ENCODE measurements at regions not wholly inside any gene's neighbourhood (a gene's known extent, or its start where the extent isn't known, plus 50 kb on each side); places are given as distances from the start of the nearest gene placed in this dataset.

DNA sequence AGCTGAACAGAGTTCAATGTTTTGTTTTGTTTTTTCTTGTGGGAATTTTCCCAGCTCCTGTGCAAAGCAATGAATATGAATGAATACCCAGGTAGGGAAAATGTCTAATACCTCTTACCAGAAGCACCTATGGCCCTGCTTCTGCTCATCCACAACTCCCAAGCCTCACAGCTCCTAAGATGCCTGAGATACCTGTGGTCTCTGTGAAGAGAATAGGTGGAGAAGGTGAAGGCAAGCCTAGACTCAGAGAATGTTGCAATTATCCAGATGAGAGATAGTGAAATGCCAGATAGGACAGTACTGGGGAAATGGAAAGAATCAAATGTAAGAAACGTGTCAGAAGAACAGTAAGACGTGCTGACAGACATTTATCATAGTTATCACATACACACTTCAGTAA, 70.2 kb upstream of the NOCT start:
- Histone ChIP-seq H3K27ac (no peak overlapping the region), H3K9me3 (no peaks in the 10 kb centered on the region), H3K27me3 (replicated peaks in 1 of 7) (no peaks in the 10 kb centered on the region), H3K4me3 (no peak overlapping the region), H3K4me1 (no peaks in the 10 kb centered on the region), H3K36me3 (no peaks in the 10 kb centered on the region)
- 66 to 85% (median 75%) methylated on average over 2 of the region's 2 CpGs for WGBS, 5 donors
- DNase-seq = no peak
- TF ChIP-seq, protein P1, sequence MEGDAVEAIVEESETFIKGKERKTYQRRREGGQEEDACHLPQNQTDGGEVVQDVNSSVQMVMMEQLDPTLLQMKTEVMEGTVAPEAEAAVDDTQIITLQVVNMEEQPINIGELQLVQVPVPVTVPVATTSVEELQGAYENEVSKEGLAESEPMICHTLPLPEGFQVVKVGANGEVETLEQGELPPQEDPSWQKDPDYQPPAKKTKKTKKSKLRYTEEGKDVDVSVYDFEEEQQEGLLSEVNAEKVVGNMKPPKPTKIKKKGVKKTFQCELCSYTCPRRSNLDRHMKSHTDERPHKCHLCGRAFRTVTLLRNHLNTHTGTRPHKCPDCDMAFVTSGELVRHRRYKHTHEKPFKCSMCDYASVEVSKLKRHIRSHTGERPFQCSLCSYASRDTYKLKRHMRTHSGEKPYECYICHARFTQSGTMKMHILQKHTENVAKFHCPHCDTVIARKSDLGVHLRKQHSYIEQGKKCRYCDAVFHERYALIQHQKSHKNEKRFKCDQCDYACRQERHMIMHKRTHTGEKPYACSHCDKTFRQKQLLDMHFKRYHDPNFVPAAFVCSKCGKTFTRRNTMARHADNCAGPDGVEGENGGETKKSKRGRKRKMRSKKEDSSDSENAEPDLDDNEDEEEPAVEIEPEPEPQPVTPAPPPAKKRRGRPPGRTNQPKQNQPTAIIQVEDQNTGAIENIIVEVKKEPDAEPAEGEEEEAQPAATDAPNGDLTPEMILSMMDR (IDR thresholded peaks at IDR 0.05 in 8 of 11, conservative IDR thresholded peaks at IDR 0.05 in 3 of 11) = no peak
- no peak for TF ChIP-seq POLR2A (IDR thresholded peaks at IDR 0.05)
- no peak for TF ChIP-seq POLR2AphosphoS5 (IDR thresholded peaks at IDR 0.05)
- intact Hi-C loops (cut with DNase I; ENCODE audit: low total_unique reads) = no loop called here

DNA sequence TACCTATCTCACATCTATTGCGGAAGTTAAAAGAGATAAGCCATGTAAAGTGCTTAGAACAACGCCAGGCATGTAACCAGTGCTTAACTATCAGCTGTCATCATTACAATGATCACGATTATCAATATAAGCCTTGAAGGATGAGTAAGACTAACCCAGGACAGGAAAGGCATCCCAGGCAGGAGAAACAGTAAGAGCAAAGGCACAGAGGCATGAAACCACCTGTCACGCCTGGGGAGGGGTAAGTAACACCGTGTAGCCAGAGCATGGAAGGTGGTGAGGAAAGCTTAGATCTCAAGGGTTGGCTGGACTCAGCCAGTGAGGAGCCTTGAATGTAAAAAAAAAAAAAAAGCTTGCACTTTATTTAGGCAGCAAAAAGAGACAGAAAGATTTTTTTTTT, 71.7 kb upstream of the NOCT start:
- no peaks in the 10 kb centered on the region for H3K9me3 ChIP-seq
- H3K27me3 ChIP-seq (replicated peaks in 1 of 7) = no peaks in the 10 kb centered on the region
- no peak overlapping the region for H3K27ac ChIP-seq
- WGBS, 5 donors = 83 to 96% (median 89%) methylated on average over 5 of the region's 5 CpGs
- H3K4me1 ChIP-seq = no peaks in the 10 kb centered on the region
- TF ChIP-seq POLR2AphosphoS5 (IDR thresholded peaks at IDR 0.05) (no peak), POLR2A (IDR thresholded peaks at IDR 0.05) (no peak)
- TF ChIP-seq, protein P1 (IDR thresholded peaks at IDR 0.05 in 8 of 11, conservative IDR thresholded peaks at IDR 0.05 in 3 of 11) = no peak
- no peak for DNase-seq
- H3K36me3 ChIP-seq = no peaks in the 10 kb centered on the region
- intact Hi-C loops (cut with DNase I; ENCODE audit: low total_unique reads) = no loop called here
- H3K4me3 ChIP-seq = no peak overlapping the region

DNA sequence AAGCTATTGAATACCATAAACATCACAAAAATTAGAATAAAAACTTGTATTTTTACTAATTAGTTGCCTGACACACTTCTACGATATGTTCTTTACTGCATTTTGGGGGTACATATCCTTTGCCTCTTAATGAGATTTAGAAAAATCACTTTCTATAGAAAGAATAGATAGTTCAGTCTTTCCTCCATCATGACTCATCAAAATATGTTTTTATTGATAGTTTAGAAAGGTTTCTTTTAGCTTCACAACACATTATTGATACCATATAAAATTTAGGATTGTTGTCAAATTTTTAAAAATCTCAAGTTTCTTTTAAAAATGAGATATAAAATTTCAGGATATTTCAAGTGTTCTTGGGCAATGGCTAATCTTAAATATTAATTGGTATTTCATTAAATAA, 74.5 kb upstream of the NOCT start:
- WGBS, 5 donors = 90 to 98% (median 92%) methylated on average over 1 of the region's 1 CpG
- no peak for TF ChIP-seq POLR2AphosphoS5 (IDR thresholded peaks at IDR 0.05)
- TF ChIP-seq, protein P1 (IDR thresholded peaks at IDR 0.05 in 8 of 11, conservative IDR thresholded peaks at IDR 0.05 in 3 of 11) = no peak
- no peak for TF ChIP-seq POLR2A (IDR thresholded peaks at IDR 0.05)
- H3K9me3 ChIP-seq = no peaks in the 10 kb centered on the region
- H3K4me3 ChIP-seq = no peak overlapping the region
- DNase-seq = no peak
- no peak overlapping the region for H3K27ac ChIP-seq
- no peaks in the 10 kb centered on the region for H3K27me3 ChIP-seq (replicated peaks in 1 of 7)
- intact Hi-C loops (cut with DNase I; ENCODE audit: low total_unique reads) = no loop called here
- H3K36me3 ChIP-seq = no peaks in the 10 kb centered on the region
- H3K4me1 ChIP-seq = peaks cover 0 to 12% (median 3%) of the 10 kb centered on the region in 6 donors

DNA sequence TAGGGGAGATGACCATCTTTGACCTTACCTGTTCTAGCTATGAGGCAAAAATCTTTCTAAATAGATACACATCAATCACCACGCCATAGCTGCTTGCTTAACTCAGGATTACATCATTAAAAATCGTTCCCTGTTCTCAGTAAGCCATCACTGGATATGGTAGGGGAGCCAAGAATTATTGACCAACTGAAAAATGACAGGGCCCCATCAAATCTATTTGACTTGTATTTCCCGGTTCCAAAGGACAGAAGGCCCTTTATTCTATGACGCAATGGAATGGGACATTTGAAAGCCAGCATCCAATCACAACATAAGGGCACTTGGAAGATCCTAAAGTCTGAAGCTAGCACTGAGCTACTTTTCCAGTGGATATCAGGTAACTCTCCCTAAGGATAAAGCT, 75.6 kb upstream of the NOCT start:
- TF ChIP-seq POLR2A (IDR thresholded peaks at IDR 0.05) (no peak), POLR2AphosphoS5 (IDR thresholded peaks at IDR 0.05) (no peak)
- TF ChIP-seq, protein P1 (IDR thresholded peaks at IDR 0.05 in 8 of 11, conservative IDR thresholded peaks at IDR 0.05 in 3 of 11) = no peak
- H3K36me3 ChIP-seq = no peaks in the 10 kb centered on the region
- no peaks in the 10 kb centered on the region for H3K9me3 ChIP-seq
- H3K27ac ChIP-seq = no peak overlapping the region
- H3K4me1 ChIP-seq = peaks cover 0 to 12% (median 3%) of the 10 kb centered on the region in 6 donors
- no peak for DNase-seq
- H3K27me3 ChIP-seq (replicated peaks in 1 of 7) = no peaks in the 10 kb centered on the region
- no peak overlapping the region for H3K4me3 ChIP-seq
- 55 to 77% (median 61%) methylated on average over 4 of the region's 4 CpGs for WGBS, 5 donors
- intact Hi-C loops (cut with DNase I; ENCODE audit: low total_unique reads) = no loop called here
